ENCODE measurements at regions not wholly inside any gene's neighbourhood (a gene's known extent, or its start where the extent isn't known, plus 50 kb on each side); places are given as distances from the start of the nearest gene placed in this dataset.

DNA sequence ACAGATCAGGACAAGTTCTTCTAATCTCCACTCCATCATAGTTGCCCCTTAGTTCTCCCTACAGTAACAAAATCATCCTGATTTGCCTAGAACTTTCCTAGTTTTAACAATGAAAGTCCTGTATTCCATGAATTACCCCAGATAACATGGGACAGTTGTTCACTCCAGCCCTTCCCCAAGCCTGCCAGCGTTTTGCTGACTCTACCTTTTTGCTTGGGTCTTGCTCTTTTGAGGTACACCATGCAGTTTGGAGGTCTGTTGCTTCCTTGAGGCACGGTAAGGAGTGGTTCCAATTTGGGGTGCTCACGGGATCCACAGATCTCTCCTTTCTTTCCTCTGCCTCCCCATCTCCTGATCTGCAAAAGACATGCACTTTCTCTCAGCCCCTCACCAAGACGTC is 61.6 kb upstream of the DYRK2 start:
- TF ChIP-seq POLR2AphosphoS5 (IDR thresholded peaks at IDR 0.05): no peak
- TF ChIP-seq, protein P1, sequence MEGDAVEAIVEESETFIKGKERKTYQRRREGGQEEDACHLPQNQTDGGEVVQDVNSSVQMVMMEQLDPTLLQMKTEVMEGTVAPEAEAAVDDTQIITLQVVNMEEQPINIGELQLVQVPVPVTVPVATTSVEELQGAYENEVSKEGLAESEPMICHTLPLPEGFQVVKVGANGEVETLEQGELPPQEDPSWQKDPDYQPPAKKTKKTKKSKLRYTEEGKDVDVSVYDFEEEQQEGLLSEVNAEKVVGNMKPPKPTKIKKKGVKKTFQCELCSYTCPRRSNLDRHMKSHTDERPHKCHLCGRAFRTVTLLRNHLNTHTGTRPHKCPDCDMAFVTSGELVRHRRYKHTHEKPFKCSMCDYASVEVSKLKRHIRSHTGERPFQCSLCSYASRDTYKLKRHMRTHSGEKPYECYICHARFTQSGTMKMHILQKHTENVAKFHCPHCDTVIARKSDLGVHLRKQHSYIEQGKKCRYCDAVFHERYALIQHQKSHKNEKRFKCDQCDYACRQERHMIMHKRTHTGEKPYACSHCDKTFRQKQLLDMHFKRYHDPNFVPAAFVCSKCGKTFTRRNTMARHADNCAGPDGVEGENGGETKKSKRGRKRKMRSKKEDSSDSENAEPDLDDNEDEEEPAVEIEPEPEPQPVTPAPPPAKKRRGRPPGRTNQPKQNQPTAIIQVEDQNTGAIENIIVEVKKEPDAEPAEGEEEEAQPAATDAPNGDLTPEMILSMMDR (IDR thresholded peaks at IDR 0.05): no peak

All from stomach (tissue), 4 donors.